Transverse colon (tissue), 3 donors: ENCODE measurements at regions not wholly inside any gene's neighbourhood (a gene's known extent, or its start where the extent isn't known, plus 50 kb on each side); places are given as distances from the start of the nearest gene placed in this dataset.

Experiments used
- POLR2A ChIP-seq: fragments of 450-650 bp; IDR thresholded peaks from one replicate; pipeline ENCODE4 v1.6.1; 2016; ENCODE audit warnings: antibody characterized with exemption, mild to moderate bottlenecking, moderate library complexity
- TF ChIP-seq, protein P1 (sequence below), 5 experiments: fragments of 200-600 bp in 3 of 5; fragments of 450-650 bp in 2 of 5; sonication (generic) in 3 of 5; IDR thresholded peaks; 1 replicate in 2 of 5; 2 replicates in 3 of 5; pipeline ENCODE4 v1.5.1; 2016 to 2017; ENCODE audit warnings: antibody characterized with exemption in 5 of 5, inconsistent platforms in 3 of 5, mild to moderate bottlenecking in 2 of 5, moderate library complexity in 1 of 5

GRCh38 chr10:28761084-28761846, 83.9 kb downstream of the BAMBI start:
- TF ChIP-seq, protein P1, sequence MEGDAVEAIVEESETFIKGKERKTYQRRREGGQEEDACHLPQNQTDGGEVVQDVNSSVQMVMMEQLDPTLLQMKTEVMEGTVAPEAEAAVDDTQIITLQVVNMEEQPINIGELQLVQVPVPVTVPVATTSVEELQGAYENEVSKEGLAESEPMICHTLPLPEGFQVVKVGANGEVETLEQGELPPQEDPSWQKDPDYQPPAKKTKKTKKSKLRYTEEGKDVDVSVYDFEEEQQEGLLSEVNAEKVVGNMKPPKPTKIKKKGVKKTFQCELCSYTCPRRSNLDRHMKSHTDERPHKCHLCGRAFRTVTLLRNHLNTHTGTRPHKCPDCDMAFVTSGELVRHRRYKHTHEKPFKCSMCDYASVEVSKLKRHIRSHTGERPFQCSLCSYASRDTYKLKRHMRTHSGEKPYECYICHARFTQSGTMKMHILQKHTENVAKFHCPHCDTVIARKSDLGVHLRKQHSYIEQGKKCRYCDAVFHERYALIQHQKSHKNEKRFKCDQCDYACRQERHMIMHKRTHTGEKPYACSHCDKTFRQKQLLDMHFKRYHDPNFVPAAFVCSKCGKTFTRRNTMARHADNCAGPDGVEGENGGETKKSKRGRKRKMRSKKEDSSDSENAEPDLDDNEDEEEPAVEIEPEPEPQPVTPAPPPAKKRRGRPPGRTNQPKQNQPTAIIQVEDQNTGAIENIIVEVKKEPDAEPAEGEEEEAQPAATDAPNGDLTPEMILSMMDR (IDR thresholded peaks at IDR 0.05), result no peak
- no peak for TF ChIP-seq POLR2A
